Vagina (tissue), 2 donors: ENCODE measurements at regions not wholly inside any gene's neighbourhood (a gene's known extent, or its start where the extent isn't known, plus 50 kb on each side); places are given as distances from the start of the nearest gene placed in this dataset.

Experiments
- CTCF ChIP-seq, 3 experiments: fragments of 450-650 bp in 2 of 3; fragments of 200-600 bp in 1 of 3; sonication (generic) in 1 of 3; IDR thresholded peaks; one replicate each; pipeline ENCODE4 v1.5.1; 2017 to 2019; ENCODE audit warnings: antibody characterized with exemption in 3 of 3, mild to moderate bottlenecking in 2 of 3, moderate library complexity in 2 of 3
- POLR2A ChIP-seq, 2 donors: fragments of 450-650 bp; IDR thresholded peaks; one replicate each; pipeline ENCODE4 v1.6.1; 2017; ENCODE audit warnings: antibody characterized with exemption in 2 of 2, mild to moderate bottlenecking in 2 of 2, moderate library complexity in 2 of 2

GRCh38 chr2:59259913-59260312, 1018.8 kb upstream of the FANCL start:
- TF ChIP-seq CTCF (IDR thresholded peaks at IDR 0.05) (no peak), POLR2A (IDR thresholded peaks at IDR 0.05) (no peak)
